HG03066 (cell line): ENCODE measurements at regions not wholly inside any gene's neighbourhood (a gene's known extent, or its start where the extent isn't known, plus 50 kb on each side); places are given as distances from the start of the nearest gene placed in this dataset.

ENCODE experiments used
- ATAC-seq: cut with Tn5 transposase; IDR thresholded peaks from one replicate; pipeline ENCODE4 v1.9.1; 2021; ENCODE audit warnings: low read depth; ENCODE audit not compliant: unreplicated experiment

- ATAC-seq: no peak
Measured at GRCh38 chr4:110877778-110878370, 255.0 kb upstream of the PITX2 start.

- no peak for ATAC-seq
Measured at GRCh38 chr4:110878413-110878812, 255.5 kb upstream of the PITX2 start.

- no peak for ATAC-seq
Measured at GRCh38 chr4:110878956-110879355, 256.1 kb upstream of the PITX2 start.

GRCh38 chr4:110886270-110886669, 263.4 kb upstream of the PITX2 start:
- no peak for ATAC-seq

GRCh38 chr4:110886856-110887255, 264.0 kb upstream of the PITX2 start:
- ATAC-seq: no peak

- ATAC-seq: no peak
Measured at GRCh38 chr4:110897784-110898183, 274.9 kb upstream of the PITX2 start.

- peak; percentile 86 for ATAC-seq
Measured at GRCh38 chr4:110898290-110898689, 275.4 kb upstream of the PITX2 start.

GRCh38 chr4:110900213-110900769, 277.4 kb upstream of the PITX2 start:
- ATAC-seq: no peak

GRCh38 chr4:110902500-110902899, 279.6 kb upstream of the PITX2 start:
- no peak for ATAC-seq

- no peak for ATAC-seq
Measured at GRCh38 chr4:110904435-110905065, 281.7 kb upstream of the PITX2 start.

- no peak for ATAC-seq
Measured at GRCh38 chr4:110905367-110905766, 282.5 kb upstream of the PITX2 start.

GRCh38 chr4:110907801-110908313, 285.0 kb upstream of the PITX2 start:
- ATAC-seq: no peak

- ATAC-seq: no peak
Measured at GRCh38 chr4:110914791-110915190, 291.9 kb upstream of the PITX2 start.

- no peak for ATAC-seq
Measured at GRCh38 chr4:110915301-110915700, 292.4 kb upstream of the PITX2 start.

- ATAC-seq: no peak
Measured at GRCh38 chr4:110916505-110916904, 293.6 kb upstream of the PITX2 start.

- no peak for ATAC-seq
Measured at GRCh38 chr4:110917835-110918234, 295.0 kb upstream of the PITX2 start.

GRCh38 chr4:110920990-110921389, 298.1 kb upstream of the PITX2 start:
- no peak for ATAC-seq

GRCh38 chr4:110924761-110925160, 301.9 kb upstream of the PITX2 start:
- no peak for ATAC-seq

GRCh38 chr4:110926841-110927400, 304.0 kb upstream of the PITX2 start:
- no peak for ATAC-seq

- ATAC-seq: no peak
Measured at GRCh38 chr4:110933341-110933740, 310.5 kb upstream of the PITX2 start.

GRCh38 chr4:110944501-110944900, 321.6 kb upstream of the PITX2 start:
- ATAC-seq: no peak

- no peak for ATAC-seq
Measured at GRCh38 chr4:110945600-110945999, 322.7 kb upstream of the PITX2 start.
